GM12874 (cell line): ENCODE measurements at regions not wholly inside any gene's neighbourhood (a gene's known extent, or its start where the extent isn't known, plus 50 kb on each side); places are given as distances from the start of the nearest gene placed in this dataset.

ENCODE experiments used
- CTCF ChIP-seq: IDR thresholded peaks from 2 replicates; pipeline ENCODE4 v1.5.1; 2011; ENCODE audit warnings: low read depth, mild to moderate bottlenecking, control low read depth, low read length, moderate library complexity; ENCODE audit not compliant: insufficient read depth

- TF ChIP-seq CTCF, result no peak
These were observed 402.2 kb upstream of the AADAT start for GRCh38 chr4:170491981-170492380.

- no peak for TF ChIP-seq CTCF
These were observed 386.6 kb upstream of the AADAT start for GRCh38 chr4:170476351-170476750.

- TF ChIP-seq CTCF, result no peak
These were observed 375.7 kb upstream of the AADAT start for GRCh38 chr4:170465429-170465828.

- no peak for TF ChIP-seq CTCF
These were observed 374.9 kb upstream of the AADAT start for GRCh38 chr4:170464614-170465197.

- no peak for TF ChIP-seq CTCF
These were observed 357.0 kb upstream of the AADAT start for GRCh38 chr4:170446782-170447181.

- TF ChIP-seq CTCF, result no peak
These were observed 339.2 kb upstream of the AADAT start for GRCh38 chr4:170428929-170429328.

GRCh38 chr4:170425521-170426143 is 335.9 kb upstream of the AADAT start:
- TF ChIP-seq CTCF, result no peak
